GM21360 (cell line): ENCODE measurements at regions not wholly inside any gene's neighbourhood (a gene's known extent, or its start where the extent isn't known, plus 50 kb on each side); places are given as distances from the start of the nearest gene placed in this dataset.
"Not testable (repeated sequence)": the region's sequence is repeated elsewhere in the genome, so short reads cannot be mapped to it uniquely, and the experiment has no call there.

Source experiments
- ATAC-seq: cut with Tn5 transposase; IDR thresholded peaks from one replicate; pipeline ENCODE4 v1.9.1; 2021; ENCODE audit warnings: mild to moderate bottlenecking, moderate library complexity; ENCODE audit not compliant: unreplicated experiment

- no peak for ATAC-seq
Measured at GRCh38 chr14:49946320-49947141, 53.6 kb downstream of the ARF6 start.

GRCh38 chr14:49947506-49947905, 54.6 kb downstream of the ARF6 start:
- ATAC-seq = no peak

DNA sequence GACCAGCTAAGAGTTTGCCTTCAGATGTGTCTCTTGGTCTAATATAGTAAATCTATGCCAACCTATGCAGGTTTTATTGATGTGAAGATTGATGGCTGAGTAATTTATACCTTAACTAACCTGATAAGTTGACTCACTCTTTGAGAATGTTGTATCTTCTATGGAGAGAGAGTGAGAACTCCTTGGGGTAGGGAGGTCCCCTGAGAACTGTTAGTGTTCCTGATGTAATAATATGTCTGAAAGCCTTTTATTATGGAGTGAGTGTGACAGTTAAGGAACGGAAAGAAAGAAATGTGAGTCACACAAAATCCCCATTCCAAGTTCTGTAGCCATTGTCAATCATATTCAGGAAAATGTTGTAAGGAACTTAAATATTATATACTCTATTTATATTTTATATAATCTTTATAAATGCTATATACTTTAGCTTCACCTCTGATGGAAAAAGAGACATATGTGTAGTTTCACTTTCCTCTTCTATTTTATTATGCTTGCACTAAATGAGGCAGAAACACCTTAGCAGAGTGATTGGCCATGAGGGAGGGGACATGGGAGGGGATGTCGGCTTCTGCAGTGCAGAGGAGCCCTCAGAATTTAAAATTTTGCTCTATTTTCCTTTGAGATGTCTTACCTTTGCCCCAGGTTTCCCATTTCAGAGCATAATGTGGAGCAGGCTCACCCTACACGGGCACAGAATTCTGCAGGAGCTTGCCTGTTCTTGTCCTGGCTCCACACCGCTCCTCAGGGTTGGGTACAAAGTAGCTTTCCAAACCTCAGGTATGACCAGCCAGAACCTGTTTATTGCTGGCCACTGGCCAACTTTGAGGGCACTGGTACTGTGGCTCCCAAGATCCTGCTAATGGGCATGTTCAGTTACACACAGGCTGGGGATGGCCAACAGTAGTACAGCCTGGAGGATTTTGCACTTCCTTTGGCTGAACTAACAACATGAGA, 57.7 kb downstream of the ARF6 start:
- ATAC-seq = no peak

DNA sequence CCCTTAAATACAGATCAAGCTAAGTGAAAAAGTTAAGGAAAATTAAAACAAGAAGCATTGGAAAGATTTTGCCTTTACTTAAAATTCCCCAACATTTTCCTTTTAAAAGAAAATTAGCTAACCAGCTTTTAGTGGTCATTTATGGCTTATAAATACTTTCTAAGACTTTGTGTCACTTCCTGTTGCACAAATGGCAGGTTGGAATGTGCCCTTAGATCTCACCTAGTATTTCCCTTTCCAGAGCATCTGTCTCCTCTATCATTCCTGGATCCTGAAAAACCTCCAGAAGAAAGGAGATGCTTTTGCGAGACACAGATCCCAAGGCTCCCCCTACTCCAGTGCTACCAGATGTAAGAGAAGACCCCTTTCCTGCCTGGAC, 58.3 kb downstream of the ARF6 start:
- ATAC-seq = no peak

- no peak for ATAC-seq
Measured at GRCh38 chr14:49951691-49952345, 58.9 kb downstream of the ARF6 start.

GRCh38 chr14:49953196-49953595, 60.3 kb downstream of the ARF6 start:
- ATAC-seq = no peak

- ATAC-seq = no peak
Measured at GRCh38 chr14:49954171-49954631, 61.3 kb downstream of the ARF6 start.

DNA sequence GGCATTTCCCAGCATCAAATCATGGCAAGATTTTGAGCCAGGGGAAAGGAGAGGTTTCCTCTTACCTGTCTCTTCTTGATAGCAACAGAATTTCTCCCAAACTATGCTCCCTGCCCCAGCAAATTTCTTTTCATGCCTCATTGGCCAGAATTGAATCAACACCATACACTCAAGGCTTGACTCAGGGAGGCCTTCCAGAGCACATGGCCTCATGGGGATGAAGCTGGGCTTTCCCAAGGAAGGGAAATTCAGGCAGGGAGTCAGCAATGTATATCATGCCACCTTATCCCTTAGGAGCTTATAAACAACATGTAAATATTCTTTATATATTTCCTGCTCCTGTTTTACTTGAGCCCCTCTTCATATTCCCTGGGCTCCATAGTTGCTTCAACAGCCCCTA, 62.1 kb downstream of the ARF6 start:
- no peak for ATAC-seq

DNA sequence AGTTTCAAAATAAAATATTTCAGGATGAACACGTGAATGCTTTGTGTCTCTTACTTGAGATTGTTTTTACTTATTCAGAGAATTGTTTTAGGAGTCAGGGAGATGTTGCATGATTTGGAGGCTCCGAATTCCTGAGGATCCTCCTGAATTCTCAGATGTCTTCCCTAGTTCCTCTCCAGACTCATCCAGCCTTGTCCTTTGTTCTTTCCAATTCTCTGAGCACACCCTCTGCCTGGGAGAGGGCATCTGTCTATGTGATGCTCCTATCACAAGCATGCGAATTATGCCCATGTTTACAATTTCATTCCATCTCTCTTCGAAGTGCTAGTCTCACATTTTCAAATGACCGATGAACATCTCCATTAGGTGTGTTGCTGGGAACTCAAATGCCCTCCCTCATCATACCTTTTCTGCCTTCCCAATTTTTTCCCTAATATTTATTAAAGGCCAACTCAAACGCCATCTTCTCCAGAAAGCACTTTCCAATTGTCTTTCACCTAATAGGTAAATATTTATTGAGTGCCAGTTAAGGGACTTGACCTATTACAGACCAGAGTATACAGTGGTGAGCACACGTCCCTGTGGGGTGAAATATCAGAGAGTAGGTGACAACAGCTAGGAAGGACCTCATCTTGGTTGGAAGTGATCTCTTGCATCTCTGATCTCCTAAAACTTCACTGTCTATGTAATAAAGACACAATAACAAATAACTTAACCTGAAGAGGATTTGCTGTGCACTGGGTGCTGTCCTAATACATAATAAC, 64.4 kb downstream of the ARF6 start:
- no peak for ATAC-seq

- peak; percentile 50 for ATAC-seq
Measured at GRCh38 chr14:49959822-49960408, 67.0 kb downstream of the ARF6 start.

DNA sequence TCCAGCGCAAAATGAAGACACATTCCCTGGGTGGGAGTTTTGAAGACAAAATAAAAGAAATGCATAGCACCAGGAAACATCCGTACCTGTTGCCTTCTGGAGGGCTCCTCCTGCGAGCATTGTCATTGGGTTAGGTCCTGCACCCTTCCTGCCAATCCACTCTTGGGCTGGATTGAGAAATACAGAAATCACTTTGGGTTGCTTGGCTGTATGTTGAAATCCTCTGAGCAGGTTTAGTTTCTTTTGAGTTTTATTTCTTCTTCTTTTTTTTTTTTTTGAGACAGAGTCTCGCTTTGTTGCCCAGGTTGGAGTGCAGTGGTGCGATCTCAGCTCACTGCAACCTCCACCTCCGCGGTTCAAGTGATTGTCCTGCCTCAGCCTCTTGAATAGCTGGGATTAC, 67.6 kb downstream of the ARF6 start:
- ATAC-seq = no peak

DNA sequence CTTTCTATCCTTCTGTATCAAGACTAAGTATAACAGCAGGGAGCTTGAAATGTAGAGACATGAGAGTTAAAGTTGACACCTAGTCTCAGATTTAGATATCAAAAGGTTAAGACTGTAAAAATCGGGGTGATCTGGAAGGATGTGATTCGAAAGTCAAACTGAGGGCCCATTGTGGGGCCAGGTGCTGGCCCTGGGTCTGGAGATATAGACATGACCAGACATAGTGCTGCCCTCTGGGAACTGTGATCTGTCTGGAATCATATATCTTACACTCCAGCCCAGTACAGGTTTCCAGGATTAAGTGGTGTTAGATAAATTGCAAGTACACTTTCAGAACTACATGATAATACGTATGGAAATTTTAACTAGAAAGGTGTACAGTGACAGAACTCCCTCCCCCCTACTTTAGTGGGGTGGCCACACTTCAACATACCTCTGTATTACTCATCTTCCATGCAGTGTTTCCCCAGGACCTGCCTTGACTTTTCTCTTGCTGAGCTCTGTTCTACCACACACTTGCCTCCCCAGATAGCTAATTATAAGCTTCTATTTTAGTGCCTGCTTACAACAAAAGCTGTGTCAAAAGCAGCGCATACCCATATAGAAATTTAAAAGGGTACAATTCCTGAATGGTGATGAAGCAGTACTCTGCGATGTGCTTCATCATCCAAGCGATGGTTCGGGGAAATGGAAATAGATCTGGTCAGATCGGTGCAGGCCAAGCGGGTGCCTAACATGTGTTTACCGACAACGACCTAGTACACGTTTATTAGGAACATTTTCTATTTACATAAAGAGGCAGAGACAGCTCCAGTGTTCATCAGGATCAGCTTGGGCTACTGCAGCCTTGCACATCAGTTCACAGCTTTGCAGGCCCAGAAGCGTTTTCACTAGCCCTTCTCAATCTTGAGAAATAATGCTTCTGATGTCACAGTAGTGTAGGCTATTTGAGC, 68.7 kb downstream of the ARF6 start:
- ATAC-seq = peak; percentile 52

- ATAC-seq = no peak
Measured at GRCh38 chr14:49962621-49963020, 69.7 kb downstream of the ARF6 start.

DNA sequence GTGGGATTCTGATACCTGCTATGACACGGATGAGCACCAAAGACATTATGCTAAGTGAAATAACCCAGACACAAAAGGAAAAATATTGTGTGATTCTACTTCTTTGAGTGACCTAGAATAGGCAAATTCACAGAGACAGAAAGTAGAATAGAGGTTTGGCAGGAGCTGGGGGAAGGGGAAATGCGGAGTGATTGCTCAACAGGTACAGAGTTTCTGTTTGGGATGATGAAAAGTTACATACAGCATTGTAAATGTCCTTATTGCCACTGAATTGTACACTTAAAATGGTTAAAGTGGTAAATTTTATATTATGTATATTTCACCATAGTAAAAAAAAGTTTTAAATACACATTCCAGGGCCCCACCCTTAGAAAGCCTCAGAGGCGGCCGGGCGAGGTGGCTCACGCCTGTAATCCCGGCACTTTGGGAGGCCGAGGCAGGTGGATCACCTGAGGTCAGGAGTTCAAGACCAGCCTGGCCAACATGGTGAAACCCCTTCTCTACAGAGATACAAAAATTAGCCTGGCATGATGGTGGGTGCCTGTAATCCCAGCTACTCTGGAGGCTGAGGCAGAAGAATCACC, 72.3 kb downstream of the ARF6 start:
- ATAC-seq = not testable (repeated sequence)

DNA sequence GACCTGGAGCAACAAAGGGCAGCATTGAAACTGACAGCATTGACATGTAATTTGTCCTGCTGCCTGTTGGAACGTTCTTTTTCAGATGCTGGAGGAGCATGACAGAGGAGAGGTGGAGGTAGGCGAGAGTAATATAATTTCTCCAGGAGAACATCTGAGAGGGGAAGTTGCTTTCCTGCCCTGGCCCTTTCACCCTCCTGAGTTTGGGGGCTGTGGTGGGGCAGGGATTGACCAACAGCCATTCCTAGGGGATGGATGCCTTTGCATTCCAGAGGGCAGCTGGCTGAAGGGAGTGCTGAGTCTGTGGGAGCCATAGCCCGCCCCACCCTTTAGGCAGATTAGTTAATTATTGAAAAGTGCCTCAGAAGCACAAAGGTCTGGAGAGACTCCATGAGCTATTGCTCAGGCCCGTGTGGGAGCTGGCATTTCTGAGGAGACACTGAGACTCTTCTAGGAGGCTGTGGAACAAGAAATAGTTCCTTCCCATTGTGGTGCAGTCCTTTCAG, 73.5 kb downstream of the ARF6 start:
- no peak for ATAC-seq

- no peak for ATAC-seq
Measured at GRCh38 chr14:49966971-49967630, 74.2 kb downstream of the ARF6 start.

GRCh38 chr14:49969961-49970360, 77.1 kb downstream of the ARF6 start:
- ATAC-seq = no peak
